Middle frontal gyrus (tissue), 1 donor: ENCODE measurements at regions not wholly inside any gene's neighbourhood (a gene's known extent, or its start where the extent isn't known, plus 50 kb on each side); places are given as distances from the start of the nearest gene placed in this dataset.
"Not testable (repeated sequence)": the region's sequence is repeated elsewhere in the genome, so short reads cannot be mapped to it uniquely, and the experiment has no call there.

ENCODE experiments used
- DNase-seq: peaks from one replicate; pipeline ENCODE4 v3.0.0-alpha.2; 2015; ENCODE audit warnings: low spot score; ENCODE audit errors: extremely low spot score

- DNase-seq = no peak
Measured at GRCh38 chr4:27119239-27119638, 258.6 kb downstream of the STIM2 start.

- DNase-seq = no peak
Measured at GRCh38 chr4:27121830-27122229, 261.2 kb downstream of the STIM2 start.

GRCh38 chr4:27123123-27123768, 262.6 kb downstream of the STIM2 start:
- no peak for DNase-seq

DNA sequence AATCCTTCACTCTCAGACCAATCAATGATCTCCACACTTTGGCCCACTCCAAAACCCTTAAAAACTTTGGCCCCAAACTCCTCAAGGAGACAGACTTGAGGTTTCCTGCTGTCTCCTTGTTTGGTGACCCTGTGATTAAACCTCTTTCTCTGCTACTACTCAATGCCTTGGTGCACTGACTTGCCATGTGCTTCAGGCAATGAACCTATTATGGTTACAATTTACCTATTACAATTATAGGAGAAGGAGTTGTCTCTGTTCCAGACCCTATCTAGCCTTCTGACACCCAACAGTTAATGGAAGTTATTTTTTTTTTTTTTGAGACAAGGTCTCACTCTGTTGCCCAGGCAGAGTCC, 263.1 kb downstream of the STIM2 start:
- no peak for DNase-seq

DNA sequence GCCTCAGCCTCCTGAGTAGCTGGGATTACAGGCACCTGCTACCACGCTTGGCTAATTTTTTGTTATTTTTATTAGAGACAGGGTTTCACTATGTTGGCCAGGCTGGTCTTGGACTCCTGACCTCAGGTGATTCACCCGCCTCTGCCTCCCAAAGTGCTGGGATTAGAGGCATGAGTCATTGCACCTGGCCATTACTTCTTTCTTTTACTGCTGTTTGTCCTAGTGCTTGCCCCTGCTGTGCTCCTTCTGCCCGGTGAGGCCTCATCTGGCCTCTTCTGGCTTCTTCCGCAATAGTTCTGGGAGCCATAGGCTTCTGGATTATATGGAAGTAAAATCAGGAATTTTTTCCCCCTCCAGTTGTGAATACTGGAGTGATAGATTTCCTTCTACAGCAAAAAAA, 266.3 kb downstream of the STIM2 start:
- not testable (repeated sequence) for DNase-seq

GRCh38 chr4:27128443-27128842, 267.8 kb downstream of the STIM2 start:
- DNase-seq = no peak

- DNase-seq = no peak
Measured at GRCh38 chr4:27129871-27130366, 269.3 kb downstream of the STIM2 start.

- no peak for DNase-seq
Measured at GRCh38 chr4:27132497-27132896, 271.9 kb downstream of the STIM2 start.

DNA sequence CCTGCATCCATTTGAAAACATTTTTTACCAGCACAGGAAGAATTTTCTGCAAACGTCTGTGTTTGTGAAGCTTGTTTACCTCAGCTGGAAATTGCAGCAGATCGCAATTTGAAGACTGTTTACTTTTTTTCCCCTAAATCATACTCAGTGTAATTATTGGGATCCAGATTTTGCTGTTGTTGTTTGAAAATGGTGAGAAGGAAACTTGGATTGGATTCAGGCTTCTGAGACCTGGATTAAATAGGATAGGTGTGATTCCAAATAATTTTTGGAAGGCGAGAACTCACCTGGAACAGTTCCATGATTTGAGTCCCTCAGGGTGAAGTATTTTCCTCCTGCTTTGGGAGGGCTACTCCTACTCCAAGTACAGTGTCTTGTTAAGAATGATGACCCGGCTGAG, 279.8 kb downstream of the STIM2 start:
- no peak for DNase-seq

GRCh38 chr4:27141530-27141929, 280.9 kb downstream of the STIM2 start:
- no peak for DNase-seq

- DNase-seq = no peak
Measured at GRCh38 chr4:27142841-27143240, 282.2 kb downstream of the STIM2 start.

DNA sequence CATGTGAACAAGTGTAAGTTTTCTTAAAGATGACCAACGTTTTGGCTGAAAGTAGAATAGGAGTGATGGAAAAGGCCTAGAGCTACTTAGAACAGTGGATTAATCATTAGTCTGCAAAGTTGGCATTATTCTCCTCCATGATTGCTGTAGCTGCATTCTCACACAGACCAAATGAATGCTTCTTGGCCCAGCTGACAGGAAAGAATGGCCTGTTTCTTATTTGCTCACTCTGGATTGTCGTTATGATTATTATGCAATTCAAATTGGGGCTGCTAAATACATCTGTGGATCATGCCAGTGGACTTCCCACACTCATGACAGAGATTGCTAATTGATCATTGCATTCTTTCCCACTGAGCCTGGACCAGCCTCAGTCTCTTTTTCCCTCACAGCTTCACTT, 285.0 kb downstream of the STIM2 start:
- DNase-seq = no peak

DNA sequence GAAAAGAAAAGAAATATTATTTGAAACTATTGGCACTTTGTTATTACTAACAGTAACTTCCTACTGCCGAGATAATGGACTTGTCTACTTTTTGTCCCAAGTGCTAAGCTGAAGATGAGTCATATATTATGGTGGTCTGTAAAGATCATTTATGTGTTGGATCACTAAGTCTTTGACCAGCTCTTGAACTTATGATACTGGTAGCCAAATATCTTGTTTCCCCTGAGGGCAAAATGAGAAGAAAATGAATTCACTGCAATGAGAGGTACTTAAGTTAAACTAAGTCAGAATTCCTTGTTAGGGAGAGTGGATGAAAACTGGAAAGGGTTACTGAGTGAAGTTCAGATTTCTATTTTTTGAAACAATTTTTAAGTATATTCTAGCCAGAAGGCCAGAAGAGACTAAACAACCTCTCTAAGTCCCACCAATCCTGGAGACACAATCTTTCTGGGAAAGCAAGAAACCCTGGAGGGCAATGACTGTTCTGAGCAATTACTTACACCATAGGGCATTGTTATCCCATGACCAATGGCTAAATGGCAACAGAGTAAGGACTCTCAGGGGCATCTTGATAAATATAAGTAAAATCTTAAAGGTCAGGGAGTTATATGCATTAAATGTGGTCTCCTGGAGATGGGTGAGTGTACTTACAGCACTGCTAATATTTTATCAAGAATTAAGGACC, 287.7 kb downstream of the STIM2 start:
- DNase-seq = no peak

DNA sequence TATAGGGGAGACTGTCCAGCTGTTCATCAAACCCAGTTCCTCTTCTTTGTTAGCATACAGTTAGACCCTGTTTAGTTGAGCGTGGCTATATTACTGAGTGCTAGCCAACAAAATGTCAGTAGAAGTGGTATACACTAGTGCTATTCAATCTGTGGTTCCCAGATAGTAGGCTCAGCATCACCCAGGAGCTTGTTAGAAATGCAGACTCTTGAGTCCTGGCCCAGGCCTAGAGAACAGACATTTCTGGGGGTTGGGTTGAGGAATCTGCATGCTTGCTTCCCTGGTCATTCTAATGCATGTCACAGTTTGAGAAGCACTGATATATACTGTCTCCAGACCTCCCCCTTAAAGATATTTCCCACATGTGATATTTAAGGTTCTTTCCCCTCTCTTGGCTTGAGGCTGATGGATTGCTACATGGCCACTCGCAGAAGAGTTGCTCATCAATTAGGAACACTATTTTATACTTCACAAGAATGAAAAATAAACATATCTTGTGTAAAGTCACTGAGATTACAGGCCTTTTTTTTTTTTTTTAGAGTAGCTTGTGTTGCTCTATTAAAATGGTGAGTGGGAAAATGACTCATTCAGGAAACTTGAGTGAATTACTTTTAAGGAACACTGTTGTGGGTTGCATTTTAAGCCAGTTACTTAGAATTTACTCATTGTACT, 289.0 kb downstream of the STIM2 start:
- no peak for DNase-seq

GRCh38 chr4:27152703-27153102, 292.1 kb downstream of the STIM2 start:
- no peak for DNase-seq

GRCh38 chr4:27154706-27155105, 294.1 kb downstream of the STIM2 start:
- DNase-seq = no peak

DNA sequence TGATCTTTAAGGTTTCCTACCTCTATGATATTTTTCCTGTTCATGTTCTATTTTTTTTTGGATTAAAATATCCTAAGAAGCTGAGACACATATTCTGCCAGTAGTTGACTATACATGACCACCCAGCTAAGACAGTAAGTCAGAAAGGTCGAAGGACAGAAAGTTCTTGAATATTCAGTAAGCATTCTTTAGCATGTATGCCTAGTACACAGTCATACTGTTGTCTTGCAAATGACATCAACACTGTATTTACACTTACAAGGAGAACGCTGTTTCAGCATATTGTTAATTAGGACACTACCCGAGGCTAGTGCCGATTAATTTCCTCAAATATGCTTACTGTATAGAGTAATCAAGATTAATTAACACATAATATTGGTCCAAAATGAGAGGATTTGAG, 300.6 kb downstream of the STIM2 start:
- DNase-seq = no peak

DNA sequence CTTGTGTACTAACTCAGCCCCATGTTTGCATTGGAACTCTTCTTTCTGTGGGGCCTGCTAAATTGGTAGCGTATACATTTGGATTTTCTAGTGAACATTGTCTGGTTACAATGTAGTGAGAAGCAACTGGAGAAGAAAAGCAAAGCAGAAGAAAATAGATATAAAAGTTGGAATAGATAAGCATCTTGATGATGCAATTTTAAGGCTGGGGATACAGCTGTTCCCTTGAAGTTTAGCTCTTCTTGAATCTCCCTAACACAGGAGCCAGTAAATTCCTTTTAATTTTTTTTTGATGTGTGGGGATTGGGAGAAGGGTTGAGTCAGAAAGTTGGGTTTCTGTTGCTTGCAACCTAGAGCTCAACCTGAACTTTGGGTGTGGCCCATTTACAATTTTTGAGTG, 308.1 kb downstream of the STIM2 start:
- no peak for DNase-seq

DNA sequence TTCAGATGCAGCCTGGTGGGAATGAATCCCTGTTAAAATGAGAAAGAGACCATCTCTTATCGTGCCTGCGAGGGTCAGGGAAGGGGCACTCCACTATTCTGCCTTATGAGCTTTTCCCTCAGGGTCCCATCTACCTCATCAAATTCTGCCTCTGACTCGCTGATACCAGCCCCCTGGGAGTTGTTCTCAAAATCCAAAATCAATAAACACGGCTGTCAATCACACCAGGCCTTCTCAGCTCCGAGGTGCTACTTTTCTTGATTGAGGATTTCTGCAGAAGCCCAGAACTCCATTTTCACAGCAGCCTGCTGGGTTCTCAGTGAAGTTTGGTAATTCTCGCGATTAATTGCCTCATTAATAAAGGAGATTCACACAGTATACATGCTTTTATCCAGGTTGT, 312.6 kb downstream of the STIM2 start:
- no peak for DNase-seq

DNA sequence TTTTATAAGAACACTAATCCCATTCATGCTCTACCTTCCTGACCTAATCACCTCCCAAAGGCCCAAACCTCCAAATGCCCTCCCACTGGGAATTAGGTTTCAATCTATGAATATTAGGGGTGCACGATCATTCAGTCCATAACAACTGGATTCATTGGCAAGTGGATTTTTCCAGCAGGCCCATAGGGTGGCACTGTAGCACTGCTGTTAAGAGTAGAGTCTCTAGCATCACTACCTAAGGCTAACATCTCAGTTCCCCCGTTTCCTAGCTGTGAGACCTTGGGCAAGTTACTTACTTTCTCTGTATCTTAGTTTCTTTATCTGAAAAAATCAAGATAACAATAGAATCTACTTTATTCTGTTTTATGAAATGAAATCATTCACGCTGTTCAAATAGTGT, 315.8 kb downstream of the STIM2 start:
- no peak for DNase-seq

GRCh38 chr4:27176881-27177280, 316.2 kb downstream of the STIM2 start:
- no peak for DNase-seq

DNA sequence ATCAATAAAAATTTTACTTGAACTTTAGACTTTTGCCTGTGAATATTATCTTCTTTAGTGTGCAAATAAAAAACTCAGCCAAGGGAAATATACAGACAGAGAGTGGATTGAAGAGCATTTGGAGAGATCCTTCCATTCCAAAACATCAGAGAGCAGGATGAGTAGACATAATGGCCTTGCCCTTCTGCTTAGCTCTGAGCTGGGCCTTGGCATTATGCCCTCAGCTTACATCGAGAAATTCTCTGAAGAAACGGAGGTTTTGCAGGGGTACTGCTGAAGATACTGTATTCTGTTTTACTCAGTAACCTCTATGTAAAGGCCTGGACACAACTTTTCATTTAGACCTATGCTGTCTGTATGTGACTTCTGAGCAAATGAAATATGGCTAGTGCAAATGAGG, 317.4 kb downstream of the STIM2 start:
- no peak for DNase-seq

DNA sequence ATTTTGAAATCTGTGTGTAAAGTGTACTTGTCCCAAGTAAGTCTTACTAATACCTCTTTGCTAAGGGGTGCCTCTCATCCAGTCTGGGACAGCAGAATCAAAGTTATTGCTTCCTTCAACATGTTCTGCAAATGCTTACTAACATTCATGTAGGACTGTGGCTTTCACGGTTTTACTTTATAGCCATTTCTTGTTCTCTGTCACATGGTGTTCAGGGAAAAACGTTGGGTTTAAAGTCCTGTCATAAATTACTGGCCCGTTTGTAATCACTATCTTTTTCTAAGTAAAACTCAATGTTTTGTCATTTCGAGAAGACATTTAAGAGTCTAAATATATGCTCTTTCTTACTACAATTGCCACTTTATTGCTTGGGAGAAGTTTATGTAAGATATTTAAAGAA, 321.1 kb downstream of the STIM2 start:
- DNase-seq = no peak
